Tibial artery (tissue), 4 donors: ENCODE measurements at regions not wholly inside any gene's neighbourhood (a gene's known extent, or its start where the extent isn't known, plus 50 kb on each side); places are given as distances from the start of the nearest gene placed in this dataset.

Experiments
- DNase-seq, 2 donors: peaks; one replicate each; pipeline ENCODE4 v3.0.0-alpha.2; 2019
- H3K27ac ChIP-seq, 2 donors: fragments of 200-600 bp; sonication (generic) in 1 of 2; 1 replicate in 1 of 2; 2 replicates in 1 of 2; pipeline ENCODE4 v1.5.1; 2018 to 2019; ENCODE audit warnings: mild to moderate bottlenecking in 1 of 2
- H3K27me3 ChIP-seq, 2 donors: fragments of 200-600 bp; sonication (generic) in 1 of 2; one replicate each; pipeline versions ENCODE4 v1.5.1 to v1.6.0; 2016 to 2019
- H3K36me3 ChIP-seq, 3 donors: fragments of 200-600 bp; sonication (generic) in 2 of 3; one replicate each; pipeline ENCODE4 v1.5.1; 2016 to 2019; ENCODE audit warnings: mild to moderate bottlenecking in 2 of 3
- H3K4me1 ChIP-seq, 4 donors: fragments of 200-600 bp; sonication (generic) in 2 of 4; 1 replicate in 3 of 4; 2 replicates in 1 of 4; pipeline ENCODE4 v1.5.1; 2016 to 2019
- H3K4me3 ChIP-seq, 2 donors: fragments of 200-600 bp; sonication (generic) in 1 of 2; 1 replicate in 1 of 2; 2 replicates in 1 of 2; pipeline ENCODE4 v1.5.1; 2018 to 2019; ENCODE audit warnings: mild to moderate bottlenecking in 2 of 2
- H3K9me3 ChIP-seq, 3 donors: fragments of 200-600 bp; sonication (generic) in 1 of 3; one replicate each; pipeline ENCODE4 v1.5.1; 2016 to 2019
- CTCF ChIP-seq, 2 experiments: fragments of 200-600 bp in 1 of 2; fragments of 450-650 bp in 1 of 2; IDR thresholded peaks; one replicate each; pipeline ENCODE4 v1.5.1; 2017 to 2019; ENCODE audit warnings: antibody characterized with exemption in 2 of 2, mild to moderate bottlenecking in 1 of 2, moderate library complexity in 1 of 2
- intact Hi-C: fragments of 100-400 bp; cut with DNase I; formaldehyde crosslinking; loops from one replicate; pipeline ENCODE4 v1.15.0; 2023; ENCODE audit warnings: low total_unique reads

DNA sequence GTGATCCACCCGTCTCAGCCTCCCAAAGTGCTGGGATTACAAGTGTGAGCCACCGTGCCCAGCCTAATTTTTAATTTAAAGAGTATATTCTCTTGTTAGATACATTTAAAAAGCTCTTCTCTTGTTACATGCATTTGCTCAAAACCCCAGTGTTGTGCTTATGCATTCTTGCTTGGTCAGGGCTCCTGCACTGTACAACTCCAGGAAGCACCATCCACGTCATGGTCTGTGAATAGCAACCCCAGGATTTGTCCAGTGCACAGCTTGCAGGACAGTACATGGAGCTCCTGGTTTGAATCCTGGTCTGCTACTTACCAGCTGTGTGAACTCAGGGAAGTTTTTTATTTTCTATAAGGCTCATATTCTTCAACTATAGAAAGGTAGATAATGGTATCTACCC is 80.8 kb downstream of the MDH1 start:
- DNase-seq, result no peak
- intact Hi-C loops, result no loop called here
- H3K4me3 ChIP-seq, result no peak overlapping the region
- H3K4me1 ChIP-seq, result peaks cover 0 to 3% (median 0%) of the 10 kb centered on the region in 4 donors
- TF ChIP-seq CTCF (IDR thresholded peaks at IDR 0.05), result no peak
- H3K9me3 ChIP-seq, result no peaks in the 10 kb centered on the region
- no peak overlapping the region for H3K27ac ChIP-seq
- H3K36me3 ChIP-seq, result no peaks in the 10 kb centered on the region
- H3K27me3 ChIP-seq, result no peaks in the 10 kb centered on the region

- Histone ChIP-seq H3K27ac (no peak overlapping the region), H3K27me3 (no peaks in the 10 kb centered on the region), H3K9me3 (no peaks in the 10 kb centered on the region), H3K36me3 (no peaks in the 10 kb centered on the region), H3K4me1 (no peaks in the 10 kb centered on the region), H3K4me3 (no peak overlapping the region)
- TF ChIP-seq CTCF (IDR thresholded peaks at IDR 0.05), result no peak
- no peak for DNase-seq
- intact Hi-C loops, result no loop called here
Observed at GRCh38 chr2:63673865-63674533, 85.2 kb downstream of the MDH1 start.

DNA sequence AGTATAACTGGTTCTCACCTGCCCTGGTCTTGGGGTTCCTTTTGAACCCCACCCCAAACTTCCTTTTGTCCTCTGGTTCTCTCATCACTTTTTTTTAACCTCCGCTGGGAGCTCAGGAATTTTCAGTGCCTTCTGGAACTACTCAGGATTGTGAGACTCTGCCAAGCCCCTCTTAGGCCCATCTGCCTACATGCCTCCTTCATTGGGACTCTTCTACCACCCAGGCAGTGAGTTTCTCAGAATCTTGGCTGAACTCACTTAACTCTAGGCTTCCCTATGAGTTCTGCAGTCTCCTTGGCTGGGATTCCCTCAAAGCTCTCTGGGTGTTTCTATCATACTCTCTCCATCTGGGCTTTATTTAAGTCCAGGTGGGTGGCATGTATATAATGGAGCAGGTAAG is 86.3 kb downstream of the MDH1 start:
- intact Hi-C loops, result no loop called here
- Histone ChIP-seq H3K27me3 (no peaks in the 10 kb centered on the region), H3K4me3 (no peak overlapping the region), H3K9me3 (no peaks in the 10 kb centered on the region), H3K27ac (no peak overlapping the region), H3K36me3 (no peaks in the 10 kb centered on the region), H3K4me1 (no peaks in the 10 kb centered on the region)
- no peak for DNase-seq
- TF ChIP-seq CTCF (IDR thresholded peaks at IDR 0.05), result no peak

GRCh38 chr2:63676135-63676534 is 87.4 kb downstream of the MDH1 start:
- H3K36me3 ChIP-seq, result no peaks in the 10 kb centered on the region
- H3K4me3 ChIP-seq, result no peak overlapping the region
- no peaks in the 10 kb centered on the region for H3K9me3 ChIP-seq
- intact Hi-C loops, result no loop called here
- no peak for DNase-seq
- TF ChIP-seq CTCF (IDR thresholded peaks at IDR 0.05), result no peak
- H3K27me3 ChIP-seq, result no peaks in the 10 kb centered on the region
- no peaks in the 10 kb centered on the region for H3K4me1 ChIP-seq
- no peak overlapping the region for H3K27ac ChIP-seq

DNA sequence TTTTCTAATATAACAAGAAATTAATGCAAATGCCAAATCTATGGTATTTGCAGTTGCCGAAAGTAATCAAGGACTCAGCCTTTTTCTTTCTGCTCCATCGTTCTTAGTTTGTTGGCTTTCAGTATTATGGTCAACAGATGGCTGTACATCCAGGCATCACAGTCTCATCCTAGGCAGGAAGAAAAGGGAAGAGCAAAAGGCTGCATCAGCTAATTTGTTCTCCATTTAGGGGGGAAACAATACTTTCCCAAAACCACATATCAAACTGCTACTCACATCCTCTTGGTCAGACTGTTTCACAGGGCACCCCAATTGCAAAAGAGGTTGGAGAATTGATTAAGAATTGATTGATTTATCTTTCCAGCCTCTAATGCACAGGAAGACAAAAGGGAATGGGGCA is 89.3 kb downstream of the MDH1 start:
- H3K4me1 ChIP-seq, result no peaks in the 10 kb centered on the region
- no peak for TF ChIP-seq CTCF (IDR thresholded peaks at IDR 0.05)
- H3K9me3 ChIP-seq, result no peaks in the 10 kb centered on the region
- no peaks in the 10 kb centered on the region for H3K27me3 ChIP-seq
- no peaks in the 10 kb centered on the region for H3K36me3 ChIP-seq
- H3K27ac ChIP-seq, result no peak overlapping the region
- H3K4me3 ChIP-seq, result no peak overlapping the region
- no peak for DNase-seq
- intact Hi-C loops, result no loop called here

- Histone ChIP-seq H3K4me3 (no peak overlapping the region), H3K36me3 (no peaks in the 10 kb centered on the region), H3K9me3 (no peaks in the 10 kb centered on the region), H3K27me3 (no peaks in the 10 kb centered on the region), H3K27ac (no peak overlapping the region), H3K4me1 (no peaks in the 10 kb centered on the region)
- intact Hi-C loops, result no loop called here
- TF ChIP-seq CTCF (IDR thresholded peaks at IDR 0.05), result no peak
- no peak for DNase-seq
Observed at GRCh38 chr2:63678551-63678950, 89.8 kb downstream of the MDH1 start.
